ENCODE measurements at regions not wholly inside any gene's neighbourhood (a gene's known extent, or its start where the extent isn't known, plus 50 kb on each side); places are given as distances from the start of the nearest gene placed in this dataset.

DNA sequence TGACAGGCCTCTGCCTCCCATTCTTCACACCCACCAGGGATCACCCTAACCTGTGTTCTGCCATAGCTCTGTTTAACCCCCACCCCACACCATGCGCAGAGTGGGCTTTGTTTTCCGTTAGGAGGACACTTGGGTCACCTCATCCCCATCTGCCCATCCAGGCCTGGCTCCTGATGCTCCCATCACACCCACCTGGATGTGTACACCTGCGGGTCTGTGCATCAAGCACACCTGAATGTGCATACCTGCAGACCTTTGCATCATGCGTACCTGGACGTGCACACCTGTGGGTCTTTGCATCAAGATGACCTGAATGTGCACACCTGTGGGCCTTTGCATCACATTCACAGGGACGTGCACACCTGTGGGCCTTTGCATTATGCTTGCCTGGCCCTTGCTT lies 835.8 kb upstream of the TMEM132C start:
- no peak for TF ChIP-seq CEBPB (IDR thresholded peaks at IDR 0.05)
- TF ChIP-seq TAF1 (IDR thresholded peaks at IDR 0.05; ENCODE audit: low read depth): no peak
- no peak for TF ChIP-seq CREB1 (IDR thresholded peaks at IDR 0.05; ENCODE audit: low read depth)
- TF ChIP-seq FOXM1 (IDR thresholded peaks at IDR 0.05; ENCODE audit: borderline replicate concordance, low read depth): no peak
- TF ChIP-seq NFIC (IDR thresholded peaks at IDR 0.05): no peak
- TF ChIP-seq, protein P1, sequence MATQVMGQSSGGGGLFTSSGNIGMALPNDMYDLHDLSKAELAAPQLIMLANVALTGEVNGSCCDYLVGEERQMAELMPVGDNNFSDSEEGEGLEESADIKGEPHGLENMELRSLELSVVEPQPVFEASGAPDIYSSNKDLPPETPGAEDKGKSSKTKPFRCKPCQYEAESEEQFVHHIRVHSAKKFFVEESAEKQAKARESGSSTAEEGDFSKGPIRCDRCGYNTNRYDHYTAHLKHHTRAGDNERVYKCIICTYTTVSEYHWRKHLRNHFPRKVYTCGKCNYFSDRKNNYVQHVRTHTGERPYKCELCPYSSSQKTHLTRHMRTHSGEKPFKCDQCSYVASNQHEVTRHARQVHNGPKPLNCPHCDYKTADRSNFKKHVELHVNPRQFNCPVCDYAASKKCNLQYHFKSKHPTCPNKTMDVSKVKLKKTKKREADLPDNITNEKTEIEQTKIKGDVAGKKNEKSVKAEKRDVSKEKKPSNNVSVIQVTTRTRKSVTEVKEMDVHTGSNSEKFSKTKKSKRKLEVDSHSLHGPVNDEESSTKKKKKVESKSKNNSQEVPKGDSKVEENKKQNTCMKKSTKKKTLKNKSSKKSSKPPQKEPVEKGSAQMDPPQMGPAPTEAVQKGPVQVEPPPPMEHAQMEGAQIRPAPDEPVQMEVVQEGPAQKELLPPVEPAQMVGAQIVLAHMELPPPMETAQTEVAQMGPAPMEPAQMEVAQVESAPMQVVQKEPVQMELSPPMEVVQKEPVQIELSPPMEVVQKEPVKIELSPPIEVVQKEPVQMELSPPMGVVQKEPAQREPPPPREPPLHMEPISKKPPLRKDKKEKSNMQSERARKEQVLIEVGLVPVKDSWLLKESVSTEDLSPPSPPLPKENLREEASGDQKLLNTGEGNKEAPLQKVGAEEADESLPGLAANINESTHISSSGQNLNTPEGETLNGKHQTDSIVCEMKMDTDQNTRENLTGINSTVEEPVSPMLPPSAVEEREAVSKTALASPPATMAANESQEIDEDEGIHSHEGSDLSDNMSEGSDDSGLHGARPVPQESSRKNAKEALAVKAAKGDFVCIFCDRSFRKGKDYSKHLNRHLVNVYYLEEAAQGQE (IDR thresholded peaks at IDR 0.05; ENCODE audit: low read depth): no peak
- TF ChIP-seq ZBTB7A (IDR thresholded peaks at IDR 0.05; ENCODE audit: low read depth): no peak
- TF ChIP-seq TCF12 (IDR thresholded peaks at IDR 0.05; ENCODE audit: low read depth): no peak
- no peak for TF ChIP-seq EGR1 (IDR thresholded peaks at IDR 0.05)
- no peak for TF ChIP-seq YY1 (IDR thresholded peaks at IDR 0.05; ENCODE audit: low read depth)
- TF ChIP-seq, protein P2, sequence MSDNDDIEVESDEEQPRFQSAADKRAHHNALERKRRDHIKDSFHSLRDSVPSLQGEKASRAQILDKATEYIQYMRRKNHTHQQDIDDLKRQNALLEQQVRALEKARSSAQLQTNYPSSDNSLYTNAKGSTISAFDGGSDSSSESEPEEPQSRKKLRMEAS (IDR thresholded peaks at IDR 0.05): no peak
- TF ChIP-seq TEAD4 (IDR thresholded peaks at IDR 0.05): no peak
- no peak for TF ChIP-seq RAD21 (IDR thresholded peaks at IDR 0.05; ENCODE audit: low read depth)
- TF ChIP-seq, protein P3, sequence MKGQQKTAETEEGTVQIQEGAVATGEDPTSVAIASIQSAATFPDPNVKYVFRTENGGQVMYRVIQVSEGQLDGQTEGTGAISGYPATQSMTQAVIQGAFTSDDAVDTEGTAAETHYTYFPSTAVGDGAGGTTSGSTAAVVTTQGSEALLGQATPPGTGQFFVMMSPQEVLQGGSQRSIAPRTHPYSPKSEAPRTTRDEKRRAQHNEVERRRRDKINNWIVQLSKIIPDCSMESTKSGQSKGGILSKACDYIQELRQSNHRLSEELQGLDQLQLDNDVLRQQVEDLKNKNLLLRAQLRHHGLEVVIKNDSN (IDR thresholded peaks at IDR 0.05): no peak

DNA sequence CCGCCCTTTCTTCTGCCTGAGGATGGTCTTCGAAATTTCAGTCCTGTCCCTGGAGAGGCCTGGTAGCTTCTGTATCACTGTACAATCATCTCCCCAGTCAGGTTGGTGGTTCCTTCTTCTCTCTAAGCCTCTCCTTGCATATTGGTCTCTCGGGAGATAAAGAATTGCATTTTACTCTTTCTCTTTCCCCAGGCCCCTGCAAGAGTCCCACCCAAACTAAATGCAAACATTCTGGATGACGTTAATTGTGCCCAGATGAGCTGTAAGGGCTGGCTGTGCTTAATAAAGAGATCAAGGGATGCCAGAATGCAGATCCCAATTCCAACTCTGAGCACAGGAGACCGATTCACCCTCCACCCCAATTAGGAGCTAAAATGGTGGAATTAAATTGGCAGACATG lies 835.4 kb upstream of the TMEM132C start:
- TF ChIP-seq EGR1 (IDR thresholded peaks at IDR 0.05): no peak
- TF ChIP-seq FOXM1 (IDR thresholded peaks at IDR 0.05; ENCODE audit: borderline replicate concordance, low read depth): no peak
- TF ChIP-seq TAF1 (IDR thresholded peaks at IDR 0.05; ENCODE audit: low read depth): no peak
- no peak for TF ChIP-seq TCF12 (IDR thresholded peaks at IDR 0.05; ENCODE audit: low read depth)
- TF ChIP-seq RAD21 (IDR thresholded peaks at IDR 0.05; ENCODE audit: low read depth): no peak
- TF ChIP-seq, protein P1 (IDR thresholded peaks at IDR 0.05; ENCODE audit: low read depth): no peak

DNA sequence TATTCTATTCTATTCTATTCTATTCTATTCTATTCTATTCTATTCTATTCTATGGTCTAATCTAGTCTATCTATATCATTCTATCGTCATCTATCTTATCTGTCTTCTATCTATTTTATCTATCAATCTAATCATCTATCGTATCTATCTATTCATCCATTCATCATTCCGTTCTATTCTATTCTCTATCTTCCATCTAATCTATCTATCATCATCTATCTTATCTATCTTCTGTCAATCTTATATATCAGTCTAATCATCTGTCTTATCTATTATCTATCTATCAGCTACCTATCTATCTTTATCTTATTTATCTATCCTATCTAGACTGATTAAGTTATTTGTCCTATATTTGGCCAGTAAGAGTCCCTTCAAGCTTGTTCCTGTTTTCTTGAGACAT lies 831.5 kb upstream of the TMEM132C start:
- TF ChIP-seq CEBPB (IDR thresholded peaks at IDR 0.05) (no peak), ZBTB7A (IDR thresholded peaks at IDR 0.05; ENCODE audit: low read depth) (no peak), YY1 (IDR thresholded peaks at IDR 0.05; ENCODE audit: low read depth) (no peak), EGR1 (IDR thresholded peaks at IDR 0.05) (no peak), EP300 (IDR thresholded peaks at IDR 0.05; ENCODE audit: borderline replicate concordance) (no peak), RAD21 (IDR thresholded peaks at IDR 0.05; ENCODE audit: low read depth) (no peak), NFIC (IDR thresholded peaks at IDR 0.05) (no peak)
- TF ChIP-seq, protein P1 (IDR thresholded peaks at IDR 0.05; ENCODE audit: low read depth): no peak
- TF ChIP-seq, protein P2 (IDR thresholded peaks at IDR 0.05): no peak
- TF ChIP-seq, protein P3 (IDR thresholded peaks at IDR 0.05): no peak

DNA sequence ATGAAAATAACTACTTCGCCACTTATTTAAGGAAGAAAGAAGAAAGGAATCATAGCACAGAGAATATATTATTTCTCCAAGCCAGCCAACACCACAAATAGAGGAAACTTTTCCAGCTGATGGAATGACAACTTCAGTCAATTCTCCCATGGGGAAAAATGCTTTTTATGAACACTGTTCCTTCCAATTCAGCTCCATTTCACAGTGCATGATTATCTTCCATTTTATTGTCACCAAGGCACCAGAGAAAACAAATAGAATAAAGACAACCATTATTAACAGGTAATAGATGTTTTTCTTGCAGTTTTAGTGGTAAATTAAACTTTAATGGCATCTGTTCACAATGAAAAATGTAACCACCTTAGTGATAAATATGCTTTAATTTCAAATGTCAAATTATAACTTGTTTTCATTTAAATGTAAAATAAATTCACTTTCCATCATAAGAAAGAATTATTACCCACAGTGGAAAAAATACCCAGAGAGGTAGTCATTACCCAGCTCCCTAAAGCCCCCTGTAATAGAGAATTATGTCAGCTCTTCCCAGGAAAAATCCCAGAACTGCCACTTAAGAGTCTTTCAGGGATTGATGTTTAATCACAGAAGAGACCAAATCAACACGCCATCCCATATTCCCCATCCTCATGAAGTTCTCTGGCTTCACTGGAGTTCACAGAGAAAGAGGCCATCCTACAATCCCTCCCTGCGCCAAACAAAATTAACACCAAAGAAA lies 828.3 kb upstream of the TMEM132C start:
- TF ChIP-seq, protein P3 (IDR thresholded peaks at IDR 0.05): no peak
- TF ChIP-seq CEBPB (IDR thresholded peaks at IDR 0.05) (no peak), TCF12 (IDR thresholded peaks at IDR 0.05; ENCODE audit: low read depth) (no peak), CREB1 (IDR thresholded peaks at IDR 0.05; ENCODE audit: low read depth) (no peak), FOXM1 (IDR thresholded peaks at IDR 0.05; ENCODE audit: borderline replicate concordance, low read depth) (no peak), RAD21 (IDR thresholded peaks at IDR 0.05; ENCODE audit: low read depth) (no peak), TEAD4 (IDR thresholded peaks at IDR 0.05) (no peak), EGR1 (IDR thresholded peaks at IDR 0.05) (no peak)
- TF ChIP-seq, protein P2 (IDR thresholded peaks at IDR 0.05): no peak
